Activated T-helper 2 cell treated with anti-CD3 and anti-CD28 coated beads, Interferon-gamma antibody, Interleukin-2, Interleukin-4, amounts not matched to agents 10 μg/mL and 5 μg/mL and 100 μg/mL, durations not matched to agents 14 hours and 24 hours and 36 hours (primary cell): ENCODE measurements at regions not wholly inside any gene's neighbourhood (a gene's known extent, or its start where the extent isn't known, plus 50 kb on each side); places are given as distances from the start of the nearest gene placed in this dataset.
"Not testable (repeated sequence)": the region's sequence is repeated elsewhere in the genome, so short reads cannot be mapped to it uniquely, and the experiment has no call there.

Experiments
- DNase-seq: peaks from one replicate; pipeline ENCODE4 v3.0.0; 2021; ENCODE audit warnings: low spot score
- H3K27ac Mint-ChIP-seq: one replicate; pipeline ENCODE4 v1.8.0; 2021; ENCODE audit warnings: mixed read lengths
- H3K27me3 Mint-ChIP-seq: one replicate; pipeline ENCODE4 v1.8.0; 2021; ENCODE audit warnings: low read depth, mixed read lengths
- H3K36me3 Mint-ChIP-seq: one replicate; pipeline ENCODE4 v1.8.0; 2021; ENCODE audit warnings: low read depth, mixed read lengths
- H3K4me1 Mint-ChIP-seq: one replicate; pipeline ENCODE4 v1.8.0; 2021; ENCODE audit warnings: low read depth, mixed read lengths
- H3K4me3 Mint-ChIP-seq: one replicate; pipeline ENCODE4 v1.8.0; 2021; ENCODE audit warnings: low read depth, mild to moderate bottlenecking, moderate library complexity, mixed read lengths
- H3K9me3 Mint-ChIP-seq: one replicate; pipeline ENCODE4 v1.8.0; 2021; ENCODE audit warnings: mixed read lengths
- intact Hi-C: fragments of 100-400 bp; cut with micrococcal nuclease; formaldehyde crosslinking; loops from one replicate; pipeline ENCODE4 v1.15.1; 2023

DNA sequence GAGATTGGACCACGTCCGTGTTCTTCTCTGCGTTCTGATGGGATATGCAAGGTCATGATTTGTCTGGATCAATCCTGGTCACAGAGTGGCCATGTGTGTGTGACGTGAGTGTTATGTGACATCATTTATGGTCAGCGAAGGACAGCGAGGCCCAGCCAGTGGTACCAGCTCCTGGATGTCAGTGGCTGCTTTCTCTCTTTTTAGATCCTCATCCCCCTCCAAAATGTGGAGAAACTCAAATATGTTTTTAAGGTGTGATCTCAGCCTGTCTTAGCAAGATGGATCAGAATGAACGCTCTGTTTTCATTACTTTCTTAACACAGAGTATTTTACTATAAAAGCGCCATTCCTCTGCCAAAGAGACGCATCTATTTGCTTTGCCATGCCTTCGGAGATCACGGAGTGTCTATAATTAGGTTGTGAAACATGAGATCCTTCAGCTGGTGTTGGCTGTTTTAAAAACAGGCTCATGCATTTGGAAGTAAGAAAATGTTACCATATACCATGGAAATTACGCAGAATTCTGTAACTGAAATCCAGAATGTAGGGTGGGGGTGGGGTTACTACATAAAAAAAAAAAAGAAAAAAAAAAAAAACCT lies 245.5 kb upstream of the TCERG1L start:
- Mint-ChIP-seq H3K27ac (no peak overlapping the region), H3K36me3 (no peaks in the 10 kb centered on the region), H3K9me3 (no peaks in the 10 kb centered on the region), H3K4me3 (no peak overlapping the region), H3K4me1 (no peaks in the 10 kb centered on the region), H3K27me3 (no peaks in the 10 kb centered on the region)
- DNase-seq = no peak
- intact Hi-C loops = no loop called here

DNA sequence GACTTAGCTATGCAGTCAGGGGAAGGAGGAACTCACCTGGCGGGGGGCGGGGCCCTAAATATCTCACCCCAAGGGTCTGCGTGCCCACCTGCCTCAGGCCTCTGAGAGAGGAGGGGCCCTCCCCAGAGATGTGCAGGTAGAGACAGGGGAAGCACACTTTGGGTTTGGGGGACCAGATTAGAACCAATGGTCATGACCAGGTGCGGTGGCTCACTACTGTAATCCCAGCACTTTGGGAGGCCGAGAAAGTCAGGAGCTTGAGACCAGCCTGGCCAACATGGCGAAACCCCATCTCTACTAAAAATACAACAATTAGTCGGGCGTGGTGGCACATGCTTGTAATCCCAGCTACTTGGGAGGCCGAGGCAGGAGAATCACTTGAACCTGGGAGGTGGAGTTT lies 246.4 kb upstream of the TCERG1L start:
- DNase-seq, H3K36me3 Mint-ChIP-seq, intact Hi-C loops, H3K27ac Mint-ChIP-seq, H3K4me3 Mint-ChIP-seq, H3K4me1 Mint-ChIP-seq, H3K9me3 Mint-ChIP-seq, H3K27me3 Mint-ChIP-seq: not testable (repeated sequence)

DNA sequence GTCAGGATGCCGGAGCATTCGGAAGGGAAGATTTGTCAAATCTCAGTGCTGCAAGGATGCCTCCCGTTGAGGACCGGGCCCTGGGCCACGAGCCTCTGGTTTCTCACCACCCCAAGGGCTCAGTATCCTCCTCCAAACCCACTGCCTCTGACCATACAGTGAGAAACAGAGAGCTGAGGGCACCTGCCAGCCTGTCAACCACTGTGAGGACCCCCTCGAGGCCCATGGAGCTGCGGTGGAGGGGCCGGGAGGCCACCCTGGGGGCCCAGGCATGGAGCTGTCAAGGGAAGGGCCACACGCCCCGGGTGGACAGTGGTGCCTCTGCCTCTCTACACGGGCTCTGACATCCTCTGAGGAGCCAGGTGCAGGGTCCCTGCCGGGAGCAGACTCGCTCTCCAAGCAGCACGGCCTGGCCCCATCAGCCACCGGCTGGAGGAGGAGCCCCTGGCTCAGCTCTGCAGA lies 248.0 kb upstream of the TCERG1L start:
- DNase-seq = no peak
- H3K27ac Mint-ChIP-seq = no peak overlapping the region
- peaks cover under 1% of the 10 kb centered on the region for H3K9me3 Mint-ChIP-seq
- no peak overlapping the region for H3K4me3 Mint-ChIP-seq
- intact Hi-C loops = no loop called here
- H3K4me1 Mint-ChIP-seq = no peaks in the 10 kb centered on the region
- no peaks in the 10 kb centered on the region for H3K27me3 Mint-ChIP-seq
- H3K36me3 Mint-ChIP-seq = no peaks in the 10 kb centered on the region

DNA sequence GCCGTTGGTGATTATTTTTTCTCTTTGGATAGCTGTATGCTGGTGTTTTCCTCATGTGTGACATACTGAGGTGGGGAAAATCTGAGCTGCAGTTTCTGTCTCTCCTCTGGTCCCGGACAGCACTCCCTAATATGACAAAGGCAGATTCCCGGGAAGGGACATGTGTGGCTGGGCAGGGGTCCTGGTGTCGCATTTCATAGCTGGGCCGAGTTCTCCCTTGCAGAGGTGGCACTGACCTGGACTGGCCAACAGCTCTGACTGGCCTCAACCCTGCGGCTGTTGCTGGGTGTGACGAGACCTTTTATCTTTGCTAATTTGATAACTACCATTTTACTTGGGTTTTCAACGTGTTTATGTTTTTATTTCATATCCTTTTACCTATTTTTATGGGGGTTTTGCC lies 248.6 kb upstream of the TCERG1L start:
- no peaks in the 10 kb centered on the region for H3K27me3 Mint-ChIP-seq
- no peak for DNase-seq
- no peaks in the 10 kb centered on the region for H3K36me3 Mint-ChIP-seq
- peaks cover 6% of the 10 kb centered on the region for H3K9me3 Mint-ChIP-seq
- intact Hi-C loops = no loop called here
- H3K27ac Mint-ChIP-seq = no peak overlapping the region
- no peaks in the 10 kb centered on the region for H3K4me1 Mint-ChIP-seq
- no peak overlapping the region for H3K4me3 Mint-ChIP-seq

DNA sequence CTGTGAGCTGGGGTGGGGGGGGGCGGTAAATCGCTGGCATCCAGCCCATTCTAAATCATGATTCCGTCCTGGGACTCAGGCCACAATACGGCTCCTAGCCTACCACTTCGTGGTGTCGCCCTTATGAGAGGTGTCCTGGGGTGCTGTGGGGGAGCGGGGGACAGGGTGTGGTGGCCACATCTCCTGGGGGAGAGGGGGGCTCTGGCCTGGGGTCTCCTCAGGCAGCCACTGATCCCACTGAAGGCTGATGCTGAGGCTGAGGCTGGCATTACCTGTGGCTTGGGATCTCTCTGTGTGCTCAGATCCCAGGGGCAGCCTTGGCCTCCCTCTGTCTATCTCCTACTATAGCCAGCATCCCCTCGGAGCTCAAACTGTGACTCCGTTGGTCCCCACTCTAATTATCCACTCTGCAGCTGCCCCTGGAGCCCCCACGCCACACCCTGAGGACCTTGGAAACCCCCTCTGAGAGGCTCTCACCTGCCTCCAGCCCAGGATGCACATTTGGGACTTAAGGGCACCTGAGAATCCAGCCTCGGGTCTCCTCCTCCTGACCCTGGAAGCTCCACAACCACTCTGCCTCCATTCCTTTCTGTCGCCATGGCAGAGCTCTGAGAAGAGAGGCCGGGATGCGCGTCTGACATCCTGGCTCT lies 249.3 kb upstream of the TCERG1L start:
- no peaks in the 10 kb centered on the region for H3K36me3 Mint-ChIP-seq
- H3K9me3 Mint-ChIP-seq = peaks cover 6% of the 10 kb centered on the region
- no peak for DNase-seq
- H3K4me1 Mint-ChIP-seq = no peaks in the 10 kb centered on the region
- H3K27me3 Mint-ChIP-seq = no peaks in the 10 kb centered on the region
- intact Hi-C loops = no loop called here
- H3K4me3 Mint-ChIP-seq = no peak overlapping the region
- H3K27ac Mint-ChIP-seq = no peak overlapping the region

DNA sequence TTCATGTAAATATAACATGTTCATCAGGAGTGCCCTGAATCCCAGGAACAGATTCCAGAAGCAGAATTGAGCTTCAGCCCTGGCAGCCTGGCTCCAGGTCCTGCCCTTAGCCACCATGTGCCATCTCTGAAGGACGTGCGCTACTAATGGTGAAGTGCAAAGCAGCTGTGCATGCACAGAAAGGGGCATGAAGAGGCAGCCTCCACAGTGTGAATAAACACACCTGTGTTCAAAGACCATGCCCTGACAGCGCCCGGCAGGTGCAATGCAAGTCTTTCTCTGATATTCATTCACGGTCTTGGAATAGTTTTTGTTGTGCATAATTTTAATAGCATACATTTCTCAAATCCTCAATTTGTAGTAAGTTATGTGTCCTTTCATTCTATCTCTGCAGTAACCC lies 250.4 kb upstream of the TCERG1L start:
- no peaks in the 10 kb centered on the region for H3K27me3 Mint-ChIP-seq
- no peak overlapping the region for H3K27ac Mint-ChIP-seq
- H3K4me3 Mint-ChIP-seq = no peak overlapping the region
- peaks cover 6% of the 10 kb centered on the region for H3K9me3 Mint-ChIP-seq
- no peak for DNase-seq
- H3K4me1 Mint-ChIP-seq = no peaks in the 10 kb centered on the region
- intact Hi-C loops = no loop called here
- no peaks in the 10 kb centered on the region for H3K36me3 Mint-ChIP-seq

DNA sequence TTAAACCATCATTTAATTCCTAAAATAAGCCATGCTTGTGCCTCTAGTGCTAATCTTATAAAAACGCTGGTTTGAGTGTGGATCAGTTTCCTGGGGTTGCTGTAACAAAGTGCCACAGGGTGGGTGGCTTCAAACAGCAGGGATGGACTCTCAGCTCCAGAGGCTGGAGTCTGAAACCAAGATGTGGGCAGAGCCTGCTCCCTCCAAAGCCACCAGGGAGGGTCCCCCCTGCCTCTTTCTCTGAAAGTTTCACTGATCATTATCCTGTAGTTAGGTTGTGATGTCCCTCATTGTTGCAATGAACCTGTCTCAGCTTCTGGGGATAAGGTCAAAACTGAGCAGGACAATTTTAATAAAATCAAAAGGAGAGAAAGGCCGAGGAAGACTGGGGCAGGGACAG lies 251.9 kb upstream of the TCERG1L start:
- Mint-ChIP-seq H3K9me3 (peaks cover 6% of the 10 kb centered on the region), H3K4me3 (no peak overlapping the region), H3K27me3 (no peaks in the 10 kb centered on the region), H3K36me3 (no peaks in the 10 kb centered on the region), H3K4me1 (no peaks in the 10 kb centered on the region), H3K27ac (no peak overlapping the region)
- intact Hi-C loops = no loop called here
- no peak for DNase-seq

DNA sequence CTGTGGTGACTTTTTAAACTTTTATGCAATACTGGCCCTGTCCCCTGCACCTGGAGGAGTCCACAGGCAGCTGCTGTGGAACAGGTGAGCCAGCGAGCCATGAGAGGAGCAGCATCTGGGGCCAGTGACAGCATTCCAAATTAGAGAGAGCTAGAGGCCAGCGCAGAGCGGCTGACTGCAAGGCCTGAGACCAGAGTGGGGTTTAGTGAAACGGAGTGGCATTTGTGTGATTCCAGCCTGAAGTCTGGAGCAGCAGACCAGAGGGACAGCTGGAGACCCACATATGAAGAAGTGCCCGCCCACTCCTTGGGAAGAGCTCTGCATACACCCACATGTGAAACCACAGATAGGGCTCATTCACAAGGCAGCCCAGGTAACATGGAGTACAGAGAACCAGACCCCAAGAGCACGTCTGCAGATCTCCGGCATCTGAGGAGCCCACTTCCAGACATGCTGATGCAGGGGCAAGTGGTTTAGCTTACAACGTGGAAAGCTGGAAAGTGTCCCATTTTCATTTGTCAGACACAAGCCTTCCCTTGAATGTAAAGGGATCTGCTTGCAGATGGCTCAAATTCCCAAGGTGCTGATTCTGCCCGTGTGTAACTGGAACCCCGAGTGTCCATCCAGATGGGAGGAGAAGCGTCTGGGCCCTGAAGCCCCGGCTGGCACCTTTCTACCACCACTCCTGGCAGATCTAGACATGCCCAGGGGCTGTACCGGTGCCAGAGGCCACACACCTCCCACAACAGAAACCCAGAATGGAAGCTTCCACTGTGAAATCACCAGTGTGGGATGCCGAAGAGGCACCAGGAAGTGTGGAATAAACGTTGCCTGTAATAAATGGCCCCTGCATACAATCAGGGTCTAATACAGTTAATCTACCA lies 256.0 kb upstream of the TCERG1L start:
- H3K9me3 Mint-ChIP-seq = peaks cover 6% of the 10 kb centered on the region
- no peaks in the 10 kb centered on the region for H3K36me3 Mint-ChIP-seq
- no peaks in the 10 kb centered on the region for H3K4me1 Mint-ChIP-seq
- intact Hi-C loops = no loop called here
- DNase-seq = no peak
- H3K27me3 Mint-ChIP-seq = no peaks in the 10 kb centered on the region
- H3K27ac Mint-ChIP-seq = no peak overlapping the region
- no peak overlapping the region for H3K4me3 Mint-ChIP-seq

DNA sequence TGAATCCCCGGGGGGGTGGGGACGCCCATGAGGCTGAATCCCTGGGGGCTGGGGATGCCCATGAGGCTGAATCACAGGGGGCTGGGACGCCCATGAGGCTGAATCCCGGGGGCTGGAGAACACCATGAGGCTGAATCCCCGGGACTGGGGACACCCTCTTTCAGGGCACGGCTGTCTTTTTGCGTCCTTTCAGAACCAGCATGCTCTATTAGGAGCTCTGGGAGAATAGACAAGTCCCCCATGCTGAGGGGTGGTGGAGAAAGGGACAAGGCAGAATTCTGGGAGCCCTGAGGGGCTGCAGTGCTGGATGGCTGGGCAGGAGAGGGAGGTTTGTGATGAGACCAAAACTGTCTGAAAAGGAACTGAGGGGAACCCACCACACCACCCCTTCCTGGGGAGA lies 257.3 kb upstream of the TCERG1L start:
- Mint-ChIP-seq H3K4me3 (no peak overlapping the region), H3K27ac (no peak overlapping the region)
- DNase-seq = no peak

DNA sequence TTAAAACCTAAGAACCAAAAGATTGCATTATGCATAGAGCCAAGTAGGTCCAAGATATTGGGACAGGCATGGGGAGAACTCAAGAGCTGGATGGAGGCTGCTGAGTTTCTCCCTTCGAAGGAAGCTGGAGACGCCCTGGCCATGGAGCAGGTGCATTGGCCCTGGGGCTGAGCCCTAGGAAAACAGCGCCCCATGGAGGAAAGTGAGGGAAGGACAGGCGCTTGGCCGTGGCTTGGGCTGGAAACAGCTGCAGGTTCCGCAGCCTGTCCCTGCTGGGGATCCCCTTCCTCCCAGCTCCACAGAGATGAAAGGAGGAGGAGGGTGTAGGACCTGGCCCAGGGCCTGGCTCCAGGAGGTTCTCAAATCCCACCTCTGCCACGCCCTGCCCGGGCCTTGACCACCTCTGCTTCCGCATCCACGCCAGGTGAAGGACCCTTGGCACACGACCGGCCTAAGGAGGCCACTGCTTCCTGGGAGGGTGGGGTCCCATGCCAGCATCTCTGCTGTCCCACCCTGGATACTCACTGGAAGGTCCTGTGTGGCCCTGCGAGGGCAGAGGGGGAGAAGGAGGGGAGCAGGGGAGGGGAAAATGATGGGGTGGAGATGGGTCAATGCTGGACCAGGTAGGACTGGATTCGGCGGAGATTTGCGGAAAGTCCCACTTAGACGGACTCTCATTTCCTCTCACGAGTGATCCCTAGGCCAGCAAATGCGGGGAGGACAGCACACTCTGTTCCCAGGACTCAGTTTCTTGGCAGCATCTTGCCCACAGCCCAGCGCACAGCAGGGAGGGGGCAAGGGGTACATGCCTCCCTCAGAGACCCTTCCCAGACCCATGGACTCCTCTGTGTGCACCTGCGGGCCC lies 258.6 kb upstream of the TCERG1L start:
- Mint-ChIP-seq H3K27ac (no peak overlapping the region), H3K9me3 (peaks cover under 1% of the 10 kb centered on the region), H3K36me3 (no peaks in the 10 kb centered on the region), H3K4me3 (no peak overlapping the region), H3K4me1 (no peaks in the 10 kb centered on the region), H3K27me3 (no peaks in the 10 kb centered on the region)
- DNase-seq = no peak
- intact Hi-C loops = no loop called here

More for the DNA sequence above, 257.3 kb upstream of the TCERG1L start:
- intact Hi-C loops = no loop called here
- no peaks in the 10 kb centered on the region for H3K36me3 Mint-ChIP-seq
- H3K4me1 Mint-ChIP-seq = no peaks in the 10 kb centered on the region
- H3K27me3 Mint-ChIP-seq = no peaks in the 10 kb centered on the region
- H3K9me3 Mint-ChIP-seq = peaks cover 6% of the 10 kb centered on the region

DNA sequence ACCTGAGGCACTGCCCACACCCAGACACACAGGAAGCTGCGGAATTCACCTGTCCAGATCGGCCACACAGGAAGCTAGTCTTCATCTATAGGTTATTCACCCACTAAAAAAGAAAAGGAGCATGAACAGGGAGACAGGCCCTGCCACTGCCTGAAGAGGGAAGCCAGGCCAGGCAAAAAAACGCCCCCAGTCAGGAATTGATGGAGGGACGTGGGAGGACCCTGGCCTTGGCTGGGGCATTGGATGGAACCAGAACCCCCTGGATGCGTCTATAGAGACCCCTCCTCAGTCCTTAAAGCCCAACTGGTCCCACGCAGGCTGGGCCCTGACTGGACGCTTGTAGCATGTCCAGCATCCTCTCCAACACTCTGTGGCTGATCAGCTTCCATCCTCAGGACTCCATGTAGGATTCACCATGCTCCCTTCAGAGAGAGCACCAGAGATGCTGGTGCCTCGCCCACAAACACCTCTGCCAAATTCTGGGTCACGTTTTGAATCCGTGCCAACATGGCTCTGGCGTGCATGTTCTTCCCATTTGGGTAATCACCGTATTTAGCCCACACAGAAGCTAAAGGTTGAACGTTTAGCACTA lies 259.3 kb upstream of the TCERG1L start:
- no peaks in the 10 kb centered on the region for H3K4me1 Mint-ChIP-seq
- no peak overlapping the region for H3K4me3 Mint-ChIP-seq
- no peaks in the 10 kb centered on the region for H3K27me3 Mint-ChIP-seq
- no peaks in the 10 kb centered on the region for H3K36me3 Mint-ChIP-seq
- H3K27ac Mint-ChIP-seq = no peak overlapping the region
- intact Hi-C loops = no loop called here
- no peaks in the 10 kb centered on the region for H3K9me3 Mint-ChIP-seq
- no peak for DNase-seq

DNA sequence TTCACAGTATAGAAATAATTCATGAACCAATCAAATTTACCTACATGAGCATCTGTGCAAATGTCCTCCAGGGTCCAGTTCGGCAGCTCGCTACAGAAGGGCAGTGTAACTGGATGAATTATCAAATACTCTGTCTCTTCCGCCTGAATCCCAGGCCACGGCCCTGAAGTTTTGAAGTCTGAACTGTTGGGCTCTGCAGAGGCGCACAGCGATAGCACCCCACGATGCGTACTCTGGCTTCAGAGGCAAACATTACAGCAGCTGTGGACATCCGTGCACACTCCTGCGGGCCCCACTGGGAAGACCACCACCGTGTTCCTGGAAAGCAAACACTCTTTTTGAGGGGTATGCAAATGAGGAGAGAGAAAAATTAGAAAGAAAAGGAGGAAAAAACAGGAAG lies 259.8 kb upstream of the TCERG1L start:
- intact Hi-C loops = no loop called here
- Mint-ChIP-seq H3K27me3 (no peaks in the 10 kb centered on the region), H3K4me3 (no peak overlapping the region), H3K4me1 (no peaks in the 10 kb centered on the region), H3K27ac (no peak overlapping the region), H3K9me3 (no peaks in the 10 kb centered on the region), H3K36me3 (no peaks in the 10 kb centered on the region)
- no peak for DNase-seq
